Astrocyte of the hippocampus (primary cell): ENCODE measurements at regions not wholly inside any gene's neighbourhood (a gene's known extent, or its start where the extent isn't known, plus 50 kb on each side); places are given as distances from the start of the nearest gene placed in this dataset.

Experiments used
- DNase-seq: peaks from one replicate; pipeline ENCODE4 v3.0.0; 2011; ENCODE audit warnings: low read depth, low spot score

GRCh38 chr15:93241696-93242585 lies 152.9 kb upstream of the RGMA start:
- no peak for DNase-seq

- no peak for DNase-seq
Observed at GRCh38 chr15:93239993-93240392, 151.0 kb upstream of the RGMA start.

- DNase-seq = no peak
Observed at GRCh38 chr15:93239591-93239990, 150.6 kb upstream of the RGMA start.

GRCh38 chr15:93238641-93239040 lies 149.6 kb upstream of the RGMA start:
- DNase-seq = no peak

GRCh38 chr15:93235926-93236780 lies 147.1 kb upstream of the RGMA start:
- DNase-seq = no peak

GRCh38 chr15:93235269-93235668 lies 146.3 kb upstream of the RGMA start:
- DNase-seq = no peak

GRCh38 chr15:93233710-93234109 lies 144.7 kb upstream of the RGMA start:
- DNase-seq = no peak

GRCh38 chr15:93232845-93233244 lies 143.8 kb upstream of the RGMA start:
- DNase-seq = no peak

GRCh38 chr15:93231994-93232393 lies 143.0 kb upstream of the RGMA start:
- no peak for DNase-seq

GRCh38 chr15:93231261-93231925 lies 142.4 kb upstream of the RGMA start:
- no peak for DNase-seq

GRCh38 chr15:93228546-93228945 lies 139.5 kb upstream of the RGMA start:
- no peak for DNase-seq

- no peak for DNase-seq
Observed at GRCh38 chr15:93223803-93224202, 134.8 kb upstream of the RGMA start.

GRCh38 chr15:93221759-93222158 lies 132.7 kb upstream of the RGMA start:
- DNase-seq = no peak

- DNase-seq = no peak
Observed at GRCh38 chr15:93219859-93220420, 130.9 kb upstream of the RGMA start.

- DNase-seq = no peak
Observed at GRCh38 chr15:93217343-93217742, 128.3 kb upstream of the RGMA start.

- no peak for DNase-seq
Observed at GRCh38 chr15:93214106-93214505, 125.1 kb upstream of the RGMA start.

- no peak for DNase-seq
Observed at GRCh38 chr15:93213281-93213680, 124.3 kb upstream of the RGMA start.

- DNase-seq = no peak
Observed at GRCh38 chr15:93212578-93212977, 123.6 kb upstream of the RGMA start.

GRCh38 chr15:93210995-93211394 lies 122.0 kb upstream of the RGMA start:
- DNase-seq = no peak

GRCh38 chr15:93209690-93210445 lies 120.9 kb upstream of the RGMA start:
- peak; percentile 45 for DNase-seq

- DNase-seq = no peak
Observed at GRCh38 chr15:93206893-93207292, 117.9 kb upstream of the RGMA start.
